ENCODE measurements at regions not wholly inside any gene's neighbourhood (a gene's known extent, or its start where the extent isn't known, plus 50 kb on each side); places are given as distances from the start of the nearest gene placed in this dataset.

GRCh38 chr17:77423589-77424451, 283.1 kb downstream of the SEC14L1 start (continued):
- TF ChIP-seq CHD7 (IDR thresholded peaks at IDR 0.05; ENCODE audit: insufficient replicate concordance, low read length) = no peak
- TF ChIP-seq NRF1 (IDR thresholded peaks at IDR 0.05; ENCODE audit: low read depth, low read length) = no peak
- no peak for TF ChIP-seq CHD1 (IDR thresholded peaks at IDR 0.05; ENCODE audit: low read depth, low read length)
- TF ChIP-seq, protein P1, sequence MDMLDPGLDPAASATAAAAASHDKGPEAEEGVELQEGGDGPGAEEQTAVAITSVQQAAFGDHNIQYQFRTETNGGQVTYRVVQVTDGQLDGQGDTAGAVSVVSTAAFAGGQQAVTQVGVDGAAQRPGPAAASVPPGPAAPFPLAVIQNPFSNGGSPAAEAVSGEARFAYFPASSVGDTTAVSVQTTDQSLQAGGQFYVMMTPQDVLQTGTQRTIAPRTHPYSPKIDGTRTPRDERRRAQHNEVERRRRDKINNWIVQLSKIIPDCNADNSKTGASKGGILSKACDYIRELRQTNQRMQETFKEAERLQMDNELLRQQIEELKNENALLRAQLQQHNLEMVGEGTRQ (IDR thresholded peaks at IDR 0.05; ENCODE audit: low read length) = no peak
- no peak for TF ChIP-seq SAP30 (IDR thresholded peaks at IDR 0.05; ENCODE audit: insufficient read depth, insufficient replicate concordance, low read length)
- TF ChIP-seq YY1 (IDR thresholded peaks at IDR 0.05; ENCODE audit: low read depth, low read length) = no peak
- TF ChIP-seq E2F6 (IDR thresholded peaks at IDR 0.05) = no peak
- TF ChIP-seq FOSL1 (IDR thresholded peaks at IDR 0.05; ENCODE audit: insufficient read depth, low read depth, low read length) = no peak
